CD1c-positive myeloid dendritic cell (primary cell): ENCODE measurements at regions not wholly inside any gene's neighbourhood (a gene's known extent, or its start where the extent isn't known, plus 50 kb on each side); places are given as distances from the start of the nearest gene placed in this dataset.
A peak's percentile ranks its signal among the peaks of the same experiment; 100 is the strongest.
"Not testable (repeated sequence)": the region's sequence is repeated elsewhere in the genome, so short reads cannot be mapped to it uniquely, and the experiment has no call there.

Experiments used
- DNase-seq: peaks from one replicate; pipeline ENCODE4 v3.0.0-alpha.2; 2016; ENCODE audit errors: extremely low spot score

GRCh38 chr17:31748881-31749280 lies 110.2 kb downstream of the COPRS start:
- no peak for DNase-seq

GRCh38 chr17:31746884-31747495 lies 112.1 kb downstream of the COPRS start:
- no peak for DNase-seq

- no peak for DNase-seq
Observed at GRCh38 chr17:31745964-31746600, 113.0 kb downstream of the COPRS start.

DNA sequence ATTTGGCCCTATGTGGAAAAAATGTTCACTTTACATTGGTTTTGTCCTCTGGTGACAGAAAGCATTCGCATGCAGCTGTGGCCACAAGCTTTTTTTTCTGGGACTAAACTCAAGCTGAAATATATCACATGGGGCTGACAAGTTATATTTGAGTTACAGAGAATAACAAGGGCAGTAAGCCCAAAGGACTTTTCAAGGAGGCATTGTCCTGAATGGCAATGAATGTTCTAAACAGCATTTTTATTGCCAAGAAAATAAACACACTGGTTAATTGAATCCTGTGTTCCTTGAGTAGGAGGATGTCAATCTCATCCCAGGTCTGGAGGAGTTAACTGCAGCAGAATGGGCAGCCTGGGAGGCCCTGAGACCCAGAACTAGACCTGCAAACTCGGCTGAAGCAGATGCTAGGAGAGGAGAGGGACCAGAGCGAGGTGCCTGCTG lies 114.5 kb downstream of the COPRS start:
- DNase-seq = no peak

DNA sequence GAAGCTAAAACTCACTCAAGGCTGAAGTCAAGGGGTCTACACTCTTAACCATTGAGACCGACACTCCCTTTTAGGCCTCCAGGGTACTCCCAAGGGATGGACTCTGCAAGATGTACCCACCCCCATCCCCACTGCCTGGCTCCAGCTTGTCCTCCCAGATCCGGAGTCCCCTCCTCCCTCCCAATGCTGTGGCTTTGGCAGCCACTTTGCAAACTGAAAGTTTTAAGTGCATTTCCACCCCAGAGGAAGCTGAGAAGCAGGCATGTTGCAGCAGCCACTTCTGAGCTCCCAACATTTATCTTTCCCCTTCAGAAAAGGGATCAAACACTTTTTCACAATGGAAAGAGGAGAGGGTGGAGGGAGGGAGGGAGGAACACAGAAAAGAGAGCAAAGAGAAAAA lies 115.2 kb downstream of the COPRS start:
- DNase-seq = no peak

DNA sequence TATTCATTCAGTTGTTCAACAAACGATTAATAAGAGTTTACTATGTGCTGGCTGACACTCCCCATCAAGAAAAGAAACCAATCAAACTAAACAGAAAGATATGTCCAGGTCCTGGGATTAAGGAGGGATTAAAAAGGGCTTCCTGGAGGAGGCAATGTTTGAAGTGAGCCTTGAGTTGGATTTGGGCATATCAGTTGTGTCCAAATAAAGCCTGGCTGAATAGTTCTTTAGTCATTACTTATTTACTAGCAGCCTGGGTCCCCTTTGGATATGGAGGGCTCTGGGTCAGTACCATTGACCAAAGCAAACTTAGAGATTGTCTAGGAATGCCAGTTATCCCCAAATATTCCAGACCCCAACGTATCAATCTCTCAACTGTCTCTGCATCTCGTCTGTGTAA lies 117.7 kb downstream of the COPRS start:
- no peak for DNase-seq

DNA sequence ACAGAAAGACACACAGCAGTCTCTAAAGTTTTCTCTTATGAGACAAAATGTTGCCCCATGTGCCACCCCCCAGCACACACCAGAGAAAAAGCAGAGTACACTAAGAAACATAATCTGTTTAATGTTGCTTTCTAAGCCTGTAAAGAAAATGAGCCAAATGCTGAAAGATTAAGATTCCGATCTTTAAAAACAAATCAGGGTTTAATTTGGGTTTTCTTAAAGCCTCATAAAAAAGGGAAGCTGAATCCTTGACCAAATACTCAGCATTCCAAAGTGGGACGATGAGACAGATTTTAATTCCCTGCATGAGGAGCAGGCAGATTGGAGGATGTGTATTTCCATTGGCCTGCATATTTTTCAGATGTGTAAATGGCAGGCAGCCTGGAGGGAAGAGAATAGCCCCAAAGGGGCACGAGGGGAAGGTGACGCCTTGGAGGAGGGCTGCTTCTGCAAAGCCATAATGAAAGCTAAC lies 118.4 kb downstream of the COPRS start:
- DNase-seq = no peak

DNA sequence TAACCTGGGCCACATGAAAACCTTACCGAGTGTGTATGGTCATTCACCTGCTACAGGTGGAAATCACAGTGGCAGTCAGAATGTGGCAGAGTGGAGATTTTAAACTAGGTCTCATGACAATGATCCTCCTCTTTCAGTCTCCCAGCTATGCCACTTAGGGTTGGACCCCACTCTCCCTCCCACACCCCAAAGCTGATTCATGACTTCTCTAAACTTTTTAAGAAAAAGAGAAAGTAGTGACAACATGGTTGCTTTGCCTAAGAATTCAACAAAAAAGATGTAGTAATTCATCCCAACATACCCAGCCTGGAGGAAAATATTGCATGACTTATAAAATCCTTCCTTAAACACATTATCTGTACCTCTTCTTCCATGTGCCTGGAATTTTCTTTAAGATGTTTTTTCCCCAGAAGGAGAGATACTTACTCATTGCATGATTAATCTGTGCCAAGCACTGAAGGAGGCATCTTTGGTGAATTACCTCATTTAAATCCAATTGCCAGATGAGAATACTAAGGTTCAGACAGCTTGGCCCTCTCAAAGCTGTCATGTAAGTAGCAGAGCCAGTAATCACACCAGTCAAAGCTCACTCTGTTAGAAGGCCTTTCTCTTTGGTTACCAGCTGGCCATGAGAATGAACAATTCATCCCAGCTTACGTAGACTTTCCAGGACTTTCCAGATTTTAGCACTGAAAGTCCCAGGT lies 119.9 kb downstream of the COPRS start:
- no peak for DNase-seq

DNA sequence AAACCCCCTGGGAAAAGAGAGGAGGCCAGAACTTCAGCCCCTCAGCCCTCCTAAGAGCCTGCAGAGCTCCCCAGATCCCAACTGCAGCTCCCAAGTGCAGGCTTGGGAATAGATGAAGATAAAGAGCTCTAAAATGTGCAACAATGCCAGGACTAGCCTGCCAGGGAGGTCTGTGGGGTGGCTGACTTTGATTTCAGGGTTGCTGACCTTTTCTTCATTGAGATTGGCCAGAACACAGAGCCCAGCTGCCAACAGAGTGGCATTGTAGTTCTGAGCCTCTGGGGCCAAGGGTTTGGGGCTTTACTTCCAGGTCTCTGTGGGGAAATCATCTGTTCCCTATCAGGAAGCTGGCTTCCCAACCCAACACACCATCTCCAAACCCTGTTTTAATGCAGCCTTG lies 120.6 kb downstream of the COPRS start:
- DNase-seq = no peak

DNA sequence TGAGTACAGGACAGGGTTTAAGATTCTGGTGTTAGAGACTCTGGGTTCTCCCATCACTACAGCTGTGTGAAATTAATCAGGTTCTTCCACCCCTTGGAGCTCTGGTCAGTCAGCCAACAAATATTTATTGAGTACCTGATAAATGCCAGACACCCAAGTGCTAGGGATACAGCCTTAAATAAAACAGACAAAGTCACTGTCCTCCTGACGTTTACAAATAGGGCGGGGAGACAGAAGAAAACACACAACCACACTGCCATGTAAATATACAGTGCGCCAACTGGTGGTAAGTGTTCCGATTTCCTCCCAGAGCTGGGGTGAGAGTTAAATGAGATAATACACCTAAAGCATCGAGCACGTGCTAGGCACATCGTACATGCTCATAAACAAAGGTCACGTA lies 121.0 kb downstream of the COPRS start:
- DNase-seq = no peak

GRCh38 chr17:31736855-31737625 lies 122.0 kb downstream of the COPRS start:
- DNase-seq = no peak

GRCh38 chr17:31733326-31733725 lies 125.7 kb downstream of the COPRS start:
- DNase-seq = no peak

DNA sequence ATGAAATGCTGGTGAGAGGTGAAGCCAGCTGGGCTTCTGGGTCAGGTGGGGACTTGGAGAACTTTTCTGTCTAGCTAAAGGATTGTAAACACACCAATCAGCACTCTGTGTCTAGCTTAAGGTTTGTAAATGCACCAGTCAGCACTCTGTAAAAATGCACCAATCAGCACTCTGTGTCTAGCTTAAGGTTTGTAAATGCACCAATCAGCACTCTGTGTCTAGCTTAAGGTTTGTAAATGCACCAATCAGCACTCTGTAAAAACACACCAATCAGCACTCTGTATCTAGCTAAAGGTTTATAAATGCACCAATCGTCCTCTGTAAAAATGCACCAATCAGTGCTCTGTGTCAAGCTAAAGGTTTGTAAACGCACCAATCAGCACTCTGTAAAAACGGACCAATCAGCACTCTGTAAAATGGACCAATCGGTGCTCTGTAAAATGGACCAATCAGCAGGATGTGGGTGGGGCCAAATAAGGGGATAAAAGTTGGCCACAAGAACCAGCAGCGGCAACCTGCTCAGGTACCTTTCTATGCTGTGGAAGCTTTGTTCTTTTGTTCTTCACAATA lies 127.4 kb downstream of the COPRS start:
- not testable (repeated sequence) for DNase-seq

DNA sequence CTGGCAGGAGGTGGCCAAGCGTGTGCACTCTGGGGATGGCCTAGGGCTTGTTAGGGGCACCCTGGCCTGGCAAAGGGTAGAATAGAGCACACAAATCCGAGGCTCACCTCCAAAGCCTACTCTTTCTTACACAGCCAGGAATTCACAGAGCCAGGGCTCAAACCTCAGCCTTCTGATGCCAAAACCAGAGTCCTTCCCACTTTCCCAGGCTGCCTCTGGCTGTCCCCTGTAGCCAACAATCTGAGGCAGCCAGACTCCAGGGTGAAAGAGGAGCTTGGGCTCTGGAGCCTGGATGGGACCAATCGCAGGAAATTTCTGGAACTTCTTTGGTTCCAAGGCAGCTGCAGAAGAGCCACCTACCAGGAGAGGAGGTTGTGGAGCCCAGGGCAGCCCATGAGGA lies 127.9 kb downstream of the COPRS start:
- no peak for DNase-seq

- no peak for DNase-seq
Observed at GRCh38 chr17:31726980-31727427, 132.0 kb downstream of the COPRS start.

- DNase-seq = no peak
Observed at GRCh38 chr17:31724619-31725018, 134.4 kb downstream of the COPRS start.

DNA sequence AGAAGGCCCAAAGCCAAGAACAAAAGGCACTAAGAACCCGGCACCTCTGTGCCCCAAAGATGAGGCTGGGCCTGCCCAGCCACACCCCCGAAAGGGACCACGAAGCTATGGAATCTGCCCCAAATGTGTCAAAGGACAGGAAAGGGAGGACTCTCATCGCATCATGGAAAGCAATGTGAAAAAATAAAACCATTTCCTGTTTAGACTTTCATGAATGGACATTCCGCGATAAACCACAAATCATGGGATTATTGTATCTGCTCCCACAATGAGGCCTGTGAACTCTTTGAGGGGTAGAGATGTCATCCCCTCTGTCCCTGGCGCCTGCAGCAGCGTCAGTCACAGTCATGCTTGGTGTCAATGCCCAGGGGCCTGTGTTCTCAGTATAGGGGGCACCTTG lies 135.0 kb downstream of the COPRS start:
- no peak for DNase-seq

DNA sequence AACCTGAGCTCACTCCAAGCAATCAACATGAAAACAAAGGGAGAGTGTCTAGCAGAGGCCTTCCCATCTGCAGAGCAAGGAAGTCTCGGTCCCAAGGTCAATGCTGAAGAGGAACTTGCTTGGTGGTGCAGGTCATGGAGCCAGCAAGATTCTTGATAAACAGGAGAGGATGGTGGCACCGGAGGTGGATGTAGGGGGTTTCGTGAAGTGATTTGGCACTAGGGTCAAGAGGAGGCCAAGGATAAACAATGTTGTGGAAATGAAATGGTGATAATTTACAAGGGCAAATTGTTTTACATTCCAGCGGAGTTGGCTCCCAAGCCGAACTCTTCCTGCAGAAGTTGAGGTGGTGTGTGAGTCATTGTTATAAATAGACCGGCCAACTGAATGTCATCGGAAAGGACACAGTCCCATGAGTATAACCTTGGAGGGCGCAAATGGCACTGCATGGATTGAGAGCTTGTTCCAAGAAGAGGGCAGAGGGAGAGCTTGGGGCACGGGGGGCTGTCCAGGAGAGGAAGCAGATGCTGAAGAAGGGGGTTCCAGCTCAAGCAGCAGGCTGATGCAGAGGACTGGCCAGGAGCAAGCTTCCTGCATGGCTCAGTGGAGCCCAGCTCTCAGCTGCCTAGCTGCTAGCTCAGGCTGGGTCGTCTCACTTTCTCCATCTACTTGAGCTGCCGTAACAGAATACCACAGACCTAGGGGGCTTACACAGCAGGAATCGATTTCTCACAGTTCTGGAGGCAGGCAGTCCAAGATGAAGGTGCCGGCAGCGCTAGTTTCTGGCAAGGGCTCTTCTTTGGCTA lies 136.6 kb downstream of the COPRS start:
- no peak for DNase-seq

DNA sequence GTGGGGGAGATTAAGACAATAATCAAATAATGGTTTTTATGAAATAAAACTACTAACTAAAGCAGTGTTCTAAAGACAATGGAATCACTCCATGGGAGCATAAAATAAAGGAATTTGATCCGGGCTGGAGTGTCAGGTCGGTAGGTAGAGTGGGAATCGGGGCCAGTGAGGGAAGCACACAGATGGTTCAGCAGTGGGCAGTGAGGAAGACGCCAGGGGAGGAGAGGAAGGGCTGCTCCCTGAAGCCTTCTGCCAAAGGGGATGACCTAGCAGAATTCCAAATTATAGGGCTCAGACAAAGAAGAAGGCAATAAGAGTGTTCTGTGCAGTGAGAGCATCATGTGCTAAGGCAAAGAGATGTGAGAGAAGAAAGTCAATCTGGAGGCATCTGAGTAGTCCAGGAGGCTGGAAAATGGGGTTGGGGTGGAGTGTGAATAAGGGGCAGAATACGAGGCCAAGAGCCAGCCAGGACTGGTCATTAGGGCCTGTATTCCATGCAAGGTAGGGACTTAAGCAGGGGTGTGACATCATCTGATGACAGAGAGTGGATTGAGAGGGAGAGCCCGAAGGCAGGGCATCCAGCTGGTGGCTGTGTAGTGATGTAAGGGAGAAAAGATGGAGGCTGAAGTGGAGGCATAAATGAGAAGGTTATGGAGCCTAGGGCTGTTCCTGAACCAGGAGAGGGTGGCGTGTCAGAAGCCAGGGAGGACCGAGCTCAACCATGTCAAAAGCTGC lies 137.6 kb downstream of the COPRS start:
- no peak for DNase-seq

DNA sequence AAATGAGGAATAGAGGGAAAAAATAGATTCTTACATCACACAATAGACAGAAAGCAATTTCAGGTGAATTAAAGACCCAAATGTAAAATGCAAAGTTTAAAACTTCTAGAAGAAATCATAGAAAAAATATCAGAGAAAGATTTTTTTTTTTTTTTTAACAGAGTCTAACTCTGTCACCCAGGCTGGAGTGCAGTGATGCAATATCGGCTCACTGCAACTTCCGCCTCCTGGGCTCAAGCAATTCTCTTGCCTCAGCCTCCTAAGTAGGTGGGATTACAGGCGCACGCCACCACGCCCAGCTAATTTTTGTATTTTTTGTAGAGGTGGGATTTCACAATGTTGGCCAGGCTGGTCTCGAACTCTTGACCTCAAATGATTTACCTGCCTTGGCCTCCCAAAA lies 141.8 kb downstream of the COPRS start:
- peak; percentile 49 for DNase-seq
